ENCODE measurements at regions not wholly inside any gene's neighbourhood (a gene's known extent, or its start where the extent isn't known, plus 50 kb on each side); places are given as distances from the start of the nearest gene placed in this dataset.
"Not testable (repeated sequence)": the region's sequence is repeated elsewhere in the genome, so short reads cannot be mapped to it uniquely, and the experiment has no call there.

GRCh38 chr22:22697377-22698117, 53.1 kb downstream of the GGTLC2 start:
- Histone ChIP-seq H3K36me3 (no peaks in the 10 kb centered on the region), H3K9me3 (no peaks in the 10 kb centered on the region), H3K27me3 (no peaks in the 10 kb centered on the region), H3K27ac (no peak overlapping the region), H3K4me1 (no peaks in the 10 kb centered on the region), H3K4me3 (no peak overlapping the region)
- intact Hi-C loops (cut with DNase I), result no loop called here
- no peak for DNase-seq (ENCODE audit: extremely low spot score in 2 of 2)
- TF ChIP-seq CTCF (IDR thresholded peaks at IDR 0.05) (no peak), POLR2A (IDR thresholded peaks at IDR 0.05) (no peak), POLR2AphosphoS5 (IDR thresholded peaks at IDR 0.05; ENCODE audit: insufficient read depth in 1 of 2, low read depth in 1 of 2) (no peak)

- Histone ChIP-seq H3K27me3 (no peaks in the 10 kb centered on the region), H3K36me3 (no peaks in the 10 kb centered on the region), H3K4me1 (no peaks in the 10 kb centered on the region), H3K4me3 (no peak overlapping the region), H3K27ac (no peak overlapping the region), H3K9me3 (no peaks in the 10 kb centered on the region)
- no peak for DNase-seq (ENCODE audit: extremely low spot score in 2 of 2)
- intact Hi-C loops (cut with DNase I), result no loop called here
- TF ChIP-seq POLR2AphosphoS5 (IDR thresholded peaks at IDR 0.05; ENCODE audit: insufficient read depth in 1 of 2, low read depth in 1 of 2) (no peak), CTCF (IDR thresholded peaks at IDR 0.05) (no peak), POLR2A (IDR thresholded peaks at IDR 0.05) (no peak)
Observed at GRCh38 chr22:22698263-22698750, 53.9 kb downstream of the GGTLC2 start.

- TF ChIP-seq CTCF (IDR thresholded peaks at IDR 0.05) (no peak), POLR2A (IDR thresholded peaks at IDR 0.05) (no peak), POLR2AphosphoS5 (IDR thresholded peaks at IDR 0.05; ENCODE audit: insufficient read depth in 1 of 2, low read depth in 1 of 2) (no peak)
- H3K36me3 ChIP-seq, result no peaks in the 10 kb centered on the region
- H3K9me3 ChIP-seq, result no peaks in the 10 kb centered on the region
- H3K4me3 ChIP-seq, result no peak overlapping the region
- intact Hi-C loops (cut with DNase I), result no loop called here
- no peaks in the 10 kb centered on the region for H3K4me1 ChIP-seq
- peak in 1 of 2 donors; percentile 34 for DNase-seq (ENCODE audit: extremely low spot score in 2 of 2)
- H3K27ac ChIP-seq, result no peak overlapping the region
- H3K27me3 ChIP-seq, result no peaks in the 10 kb centered on the region
Observed at GRCh38 chr22:22700631-22701030, 56.2 kb downstream of the GGTLC2 start.

- H3K4me1 ChIP-seq; H3K27ac ChIP-seq; H3K27me3 ChIP-seq; H3K9me3 ChIP-seq; H3K36me3 ChIP-seq; H3K4me3 ChIP-seq; intact Hi-C loops (cut with DNase I): not testable (repeated sequence)
- peak in 1 of 2 donors; percentile 67 for DNase-seq (ENCODE audit: extremely low spot score in 2 of 2)
Observed at GRCh38 chr22:22701557-22701956, 57.1 kb downstream of the GGTLC2 start.

GRCh38 chr22:22702237-22703202, 58.1 kb downstream of the GGTLC2 start:
- H3K27me3 ChIP-seq, result no peaks in the 10 kb centered on the region
- no peaks in the 10 kb centered on the region for H3K36me3 ChIP-seq
- H3K4me3 ChIP-seq, result no peak overlapping the region
- no peak for TF ChIP-seq POLR2AphosphoS5 (IDR thresholded peaks at IDR 0.05; ENCODE audit: insufficient read depth in 1 of 2, low read depth in 1 of 2)
- TF ChIP-seq CTCF (IDR thresholded peaks at IDR 0.05), result no peak
- no peak for TF ChIP-seq POLR2A (IDR thresholded peaks at IDR 0.05)
- intact Hi-C loops (cut with DNase I), result no loop called here
- H3K4me1 ChIP-seq, result no peaks in the 10 kb centered on the region
- no peak overlapping the region for H3K27ac ChIP-seq
- DNase-seq (ENCODE audit: extremely low spot score in 2 of 2), result peak in 1 of 2 donors; percentile 77
- no peaks in the 10 kb centered on the region for H3K9me3 ChIP-seq
